GM23338 (cell line): ENCODE measurements at regions not wholly inside any gene's neighbourhood (a gene's known extent, or its start where the extent isn't known, plus 50 kb on each side); places are given as distances from the start of the nearest gene placed in this dataset.

Experiments
- ATAC-seq: fragments of 200-7000 bp; cut with Tn5 transposase; 3 replicates; pipeline ENCODE4 v1.9.1; 2020
- DNase-seq: peaks from one replicate; pipeline ENCODE4 v3.0.0-alpha.2; 2015; ENCODE audit warnings: low spot score
- H2AFZ ChIP-seq: fragments of 200-600 bp; sonication (generic); 2 replicates; pipeline ENCODE4 v1.8.0; 2016; ENCODE audit warnings: antibody characterized with exemption, mild to moderate bottlenecking, moderate library complexity
- H3F3A ChIP-seq: fragments of 200-600 bp; sonication (generic); replicated peaks from 2 replicates; pipeline ENCODE4 v1.8.0; 2017; ENCODE audit warnings: antibody characterized with exemption, mixed run types, low read depth
- H3K27ac ChIP-seq: fragments of 200-600 bp; sonication (generic); 2 replicates; pipeline ENCODE4 v1.6.1; 2016; ENCODE audit warnings: low read depth
- H3K27me3 ChIP-seq: fragments of 200-600 bp; sonication (generic); 2 replicates; pipeline ENCODE4 v1.8.0; 2016; ENCODE audit warnings: mild to moderate bottlenecking, mixed run types, moderate library complexity; ENCODE audit not compliant: insufficient read depth
- H3K36me3 ChIP-seq: fragments of 200-600 bp; sonication (generic); 2 replicates; pipeline ENCODE4 v1.8.0; 2016; ENCODE audit warnings: mild to moderate bottlenecking; ENCODE audit not compliant: insufficient read depth
- H3K4me1 ChIP-seq: fragments of 200-600 bp; sonication (generic); 2 replicates; pipeline ENCODE4 v1.8.0; 2016; ENCODE audit warnings: mild to moderate bottlenecking, moderate library complexity; ENCODE audit not compliant: insufficient read depth
- H3K4me2 ChIP-seq: fragments of 200-600 bp; sonication (generic); 2 replicates; pipeline ENCODE4 v1.7.1; 2017; ENCODE audit warnings: mixed run types
- H3K4me3 ChIP-seq: fragments of 200-600 bp; sonication (generic); 2 replicates; pipeline ENCODE4 v1.6.1; 2016; ENCODE audit warnings: mixed run types
- H3K79me2 ChIP-seq: fragments of 200-600 bp; sonication (generic); replicated peaks from 2 replicates; pipeline ENCODE4 v1.8.0; 2017; ENCODE audit warnings: mild to moderate bottlenecking; ENCODE audit not compliant: insufficient read depth
- H3K9me2 ChIP-seq: fragments of 200-600 bp; sonication (generic); 2 replicates; pipeline ENCODE4 v1.8.0; 2017; ENCODE audit not compliant: insufficient read depth
- H4K20me1 ChIP-seq: fragments of 200-600 bp; sonication (generic); replicated peaks from 2 replicates; pipeline ENCODE4 v1.8.0; 2017; ENCODE audit warnings: mild to moderate bottlenecking; ENCODE audit not compliant: insufficient read depth
- H3K27ac Mint-ChIP-seq: 2 replicates; pipeline ENCODE4 v1.8.0; 2020; ENCODE audit warnings: inconsistent platforms, mild to moderate bottlenecking, moderate library complexity, mixed read lengths
- H3K27me3 Mint-ChIP-seq: 3 replicates; pipeline ENCODE4 v1.8.0; 2022; ENCODE audit warnings: low read depth, mild to moderate bottlenecking, moderate library complexity, mixed read lengths, inconsistent platforms; ENCODE audit not compliant: insufficient read depth, poor library complexity
- H3K36me3 Mint-ChIP-seq: 3 replicates; pipeline ENCODE4 v1.8.0; 2021; ENCODE audit warnings: low read depth, mild to moderate bottlenecking, inconsistent platforms, moderate library complexity, mixed read lengths
- H3K4me1 Mint-ChIP-seq: 3 replicates; pipeline ENCODE4 v1.8.0; 2020; ENCODE audit warnings: mild to moderate bottlenecking, inconsistent platforms, mixed read lengths
- H3K4me3 Mint-ChIP-seq: 3 replicates; pipeline ENCODE4 v1.8.0; 2021; ENCODE audit warnings: moderate library complexity, mild to moderate bottlenecking, inconsistent platforms, mixed read lengths
- H3K9me3 Mint-ChIP-seq: 3 replicates; pipeline ENCODE4 v1.8.0; 2020; ENCODE audit warnings: moderate library complexity, mild to moderate bottlenecking, inconsistent platforms, mixed read lengths
- CTCF ChIP-seq, 2 experiments: fragments of 200-600 bp in 1 of 2; sonication (generic) in 1 of 2; conservative IDR thresholded peaks; 2 replicates each; pipeline versions ENCODE4 v1.5.1 to v1.6.1; 2016 to 2017; ENCODE audit warnings: antibody characterized with exemption in 2 of 2, low read depth in 2 of 2, mild to moderate bottlenecking in 2 of 2, moderate library complexity in 1 of 2
- ETS1 ChIP-seq: IDR thresholded peaks from 2 replicates; pipeline ENCODE4 v1.6.1; 2016; ENCODE audit warnings: antibody characterized with exemption
- NANOG ChIP-seq: IDR thresholded peaks from 2 replicates; pipeline ENCODE4 v1.6.1; 2016; ENCODE audit warnings: antibody characterized with exemption, borderline replicate concordance
- REST ChIP-seq: IDR thresholded peaks from one replicate; pipeline ENCODE4 v1.6.1; 2018; ENCODE audit warnings: antibody characterized with exemption; ENCODE audit not compliant: unreplicated experiment
- STAT1 ChIP-seq: IDR thresholded peaks from one replicate; pipeline ENCODE4 v1.6.1; 2016; ENCODE audit warnings: antibody characterized with exemption; ENCODE audit not compliant: unreplicated experiment
- ZNF114 ChIP-seq: fragments of 250-450 bp; sonication (Bioruptor Pico); IDR thresholded peaks from 2 replicates; pipeline ENCODE4 v1.5.0; 2020; ENCODE audit warnings: mild to moderate bottlenecking, moderate library complexity

- Histone ChIP-seq H3F3A (no peaks in the 10 kb centered on the region), H4K20me1 (no peaks in the 10 kb centered on the region), H3K4me2 (no peak overlapping the region), H3K9me2 (no peaks in the 10 kb centered on the region), H3K79me2 (no peaks in the 10 kb centered on the region), H3K27me3 (no peaks in the 10 kb centered on the region), H3K27ac (no peak overlapping the region), H3K4me1 (no peaks in the 10 kb centered on the region), H2AFZ (no peak overlapping the region), H3K4me3 (no peak overlapping the region), H3K36me3 (no peaks in the 10 kb centered on the region)
- TF ChIP-seq CTCF (conservative IDR thresholded peaks at IDR 0.05; ENCODE audit: low read depth in 2 of 2) (no peak), ETS1 (no peak)
- Mint-ChIP-seq H3K9me3 (no peaks in the 10 kb centered on the region), H3K4me3 (no peak overlapping the region), H3K27me3 (peaks cover 3% of the 10 kb centered on the region), H3K36me3 (no peaks in the 10 kb centered on the region), H3K27ac (no peak overlapping the region), H3K4me1 (no peaks in the 10 kb centered on the region)
- no peak for DNase-seq
- ATAC-seq = no peak
Observed at GRCh38 chr14:29486132-29486531, 441.5 kb downstream of the PRKD1 start.

GRCh38 chr14:29489911-29490425 lies 437.7 kb downstream of the PRKD1 start:
- ATAC-seq (no peak), DNase-seq (no peak)
- no peaks in the 10 kb centered on the region for H3K36me3 Mint-ChIP-seq
- Histone ChIP-seq H3K4me2 (no peak overlapping the region), H3K36me3 (no peaks in the 10 kb centered on the region), H4K20me1 (no peaks in the 10 kb centered on the region), H3K79me2 (no peaks in the 10 kb centered on the region), H3K4me3 (no peak overlapping the region), H3K27me3 (no peaks in the 10 kb centered on the region), H3F3A (no peaks in the 10 kb centered on the region), H3K4me1 (no peaks in the 10 kb centered on the region), H3K27ac (no peak overlapping the region), H3K9me2 (no peaks in the 10 kb centered on the region), H2AFZ (no peak overlapping the region)
- H3K27me3 Mint-ChIP-seq = peaks cover 3% of the 10 kb centered on the region
- H3K4me1 Mint-ChIP-seq = no peaks in the 10 kb centered on the region
- no peaks in the 10 kb centered on the region for H3K9me3 Mint-ChIP-seq
- TF ChIP-seq STAT1 = no peak
- TF ChIP-seq ZNF114 (CRISPR knock-in tag) = no peak
- TF ChIP-seq REST = no peak
- no peak for TF ChIP-seq NANOG
- no peak overlapping the region for H3K27ac Mint-ChIP-seq
- no peak overlapping the region for H3K4me3 Mint-ChIP-seq
